ENCODE measurements at regions not wholly inside any gene's neighbourhood (a gene's known extent, or its start where the extent isn't known, plus 50 kb on each side); places are given as distances from the start of the nearest gene placed in this dataset.

GRCh38 chr5:165837286-165837685 is 2331.9 kb downstream of the MAT2B start:
- DNase-seq (ENCODE audit: low read depth) = no peak

- DNase-seq (ENCODE audit: low read depth) = no peak
These were observed 2339.2 kb downstream of the MAT2B start for GRCh38 chr5:165844571-165844970.

GRCh38 chr5:165858118-165858517 is 2352.7 kb downstream of the MAT2B start:
- no peak for DNase-seq (ENCODE audit: low read depth)

GRCh38 chr5:165859251-165859650 is 2353.8 kb downstream of the MAT2B start:
- DNase-seq (ENCODE audit: low read depth) = no peak

- no peak for DNase-seq (ENCODE audit: low read depth)
These were observed 2357.8 kb downstream of the MAT2B start for GRCh38 chr5:165863239-165863638.

- no peak for DNase-seq (ENCODE audit: low read depth)
These were observed 2365.9 kb downstream of the MAT2B start for GRCh38 chr5:165871291-165871690.

GRCh38 chr5:165874851-165875250 is 2369.4 kb downstream of the MAT2B start:
- no peak for DNase-seq (ENCODE audit: low read depth)

GRCh38 chr5:165876538-165876937 is 2371.1 kb downstream of the MAT2B start:
- no peak for DNase-seq (ENCODE audit: low read depth)

GRCh38 chr5:165877475-165877874 is 2372.1 kb downstream of the MAT2B start:
- no peak for DNase-seq (ENCODE audit: low read depth)

GRCh38 chr5:165881259-165881658 is 2375.8 kb downstream of the MAT2B start:
- no peak for DNase-seq (ENCODE audit: low read depth)

- DNase-seq (ENCODE audit: low read depth) = no peak
These were observed 2376.7 kb downstream of the MAT2B start for GRCh38 chr5:165882099-165882498.

- no peak for DNase-seq (ENCODE audit: low read depth)
These were observed 2380.4 kb downstream of the MAT2B start for GRCh38 chr5:165885623-165886350.

- no peak for DNase-seq (ENCODE audit: low read depth)
These were observed 2381.7 kb downstream of the MAT2B start for GRCh38 chr5:165887147-165887546.

- DNase-seq (ENCODE audit: low read depth) = no peak
These were observed 2387.0 kb downstream of the MAT2B start for GRCh38 chr5:165892383-165892782.

GRCh38 chr5:165894916-165895315 is 2389.5 kb downstream of the MAT2B start:
- no peak for DNase-seq (ENCODE audit: low read depth)

GRCh38 chr5:165903835-165904234 is 2387.6 kb upstream of the WWC1 start:
- no peak for DNase-seq (ENCODE audit: low read depth)

GRCh38 chr5:165906871-165907270 is 2384.6 kb upstream of the WWC1 start:
- DNase-seq (ENCODE audit: low read depth) = no peak

- no peak for DNase-seq (ENCODE audit: low read depth)
These were observed 2378.4 kb upstream of the WWC1 start for GRCh38 chr5:165913059-165913458.

GRCh38 chr5:165914456-165914855 is 2377.0 kb upstream of the WWC1 start:
- DNase-seq (ENCODE audit: low read depth) = no peak

- no peak for DNase-seq (ENCODE audit: low read depth)
These were observed 2372.2 kb upstream of the WWC1 start for GRCh38 chr5:165919196-165919595.

- no peak for DNase-seq (ENCODE audit: low read depth)
These were observed 2370.8 kb upstream of the WWC1 start for GRCh38 chr5:165920655-165921054.

- no peak for DNase-seq (ENCODE audit: low read depth)
These were observed 2362.5 kb upstream of the WWC1 start for GRCh38 chr5:165928971-165929370.

GRCh38 chr5:165940541-165940940 is 2350.9 kb upstream of the WWC1 start:
- DNase-seq (ENCODE audit: low read depth) = no peak

- no peak for DNase-seq (ENCODE audit: low read depth)
These were observed 2334.6 kb upstream of the WWC1 start for GRCh38 chr5:165956854-165957253.

Measured in myocyte (in vitro differentiated cells).